Erythroblast (primary cell): ENCODE measurements at regions not wholly inside any gene's neighbourhood (a gene's known extent, or its start where the extent isn't known, plus 50 kb on each side); places are given as distances from the start of the nearest gene placed in this dataset.

Experiments
- GATA1 ChIP-seq: IDR thresholded peaks from 2 replicates; pipeline ENCODE4 v1.6.1; 2011; ENCODE audit warnings: low read depth, mild to moderate bottlenecking, control low read depth, low read length, moderate library complexity
- POLR2A ChIP-seq: IDR thresholded peaks from 2 replicates; pipeline ENCODE4 v1.6.1; 2011; ENCODE audit warnings: mild to moderate bottlenecking, low read length

- no peak for TF ChIP-seq POLR2A
- TF ChIP-seq GATA1 = no peak
Measured at GRCh38 chr5:135276151-135276550, 122.9 kb downstream of the MACROH2A1 start.
